GM20000 (cell line): ENCODE measurements at regions not wholly inside any gene's neighbourhood (a gene's known extent, or its start where the extent isn't known, plus 50 kb on each side); places are given as distances from the start of the nearest gene placed in this dataset.

Source experiments
- DNase-seq: peaks from one replicate; pipeline ENCODE4 v3.0.0; 2012; ENCODE audit warnings: low spot score
- TF ChIP-seq, protein P1 (sequence below): IDR thresholded peaks from 2 replicates; pipeline ENCODE4 v1.5.1; 2012; ENCODE audit warnings: mild to moderate bottlenecking, control low read depth; ENCODE audit errors: extremely low read depth, missing control alignments

DNA sequence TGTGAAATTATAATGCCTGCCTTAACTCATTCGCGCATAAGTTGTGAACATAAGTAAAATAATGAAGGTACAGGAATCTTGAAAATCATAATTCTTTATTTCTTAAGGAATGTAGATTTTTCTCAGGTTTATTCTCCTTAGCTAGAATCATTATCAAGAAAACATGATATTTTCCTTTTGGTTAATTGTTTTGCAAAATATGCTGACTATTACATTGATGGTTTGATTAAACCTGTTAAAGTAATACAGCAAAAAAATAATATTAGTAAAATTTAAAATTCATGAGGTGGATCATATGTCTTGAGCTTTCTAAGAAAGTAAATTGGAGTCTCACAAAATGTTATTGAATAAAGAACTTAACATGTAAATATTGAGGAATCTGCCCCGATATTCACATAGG lies 178.7 kb upstream of the TRAM1L1 start:
- DNase-seq, result no peak
- TF ChIP-seq, protein P1, sequence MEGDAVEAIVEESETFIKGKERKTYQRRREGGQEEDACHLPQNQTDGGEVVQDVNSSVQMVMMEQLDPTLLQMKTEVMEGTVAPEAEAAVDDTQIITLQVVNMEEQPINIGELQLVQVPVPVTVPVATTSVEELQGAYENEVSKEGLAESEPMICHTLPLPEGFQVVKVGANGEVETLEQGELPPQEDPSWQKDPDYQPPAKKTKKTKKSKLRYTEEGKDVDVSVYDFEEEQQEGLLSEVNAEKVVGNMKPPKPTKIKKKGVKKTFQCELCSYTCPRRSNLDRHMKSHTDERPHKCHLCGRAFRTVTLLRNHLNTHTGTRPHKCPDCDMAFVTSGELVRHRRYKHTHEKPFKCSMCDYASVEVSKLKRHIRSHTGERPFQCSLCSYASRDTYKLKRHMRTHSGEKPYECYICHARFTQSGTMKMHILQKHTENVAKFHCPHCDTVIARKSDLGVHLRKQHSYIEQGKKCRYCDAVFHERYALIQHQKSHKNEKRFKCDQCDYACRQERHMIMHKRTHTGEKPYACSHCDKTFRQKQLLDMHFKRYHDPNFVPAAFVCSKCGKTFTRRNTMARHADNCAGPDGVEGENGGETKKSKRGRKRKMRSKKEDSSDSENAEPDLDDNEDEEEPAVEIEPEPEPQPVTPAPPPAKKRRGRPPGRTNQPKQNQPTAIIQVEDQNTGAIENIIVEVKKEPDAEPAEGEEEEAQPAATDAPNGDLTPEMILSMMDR, result no peak

DNA sequence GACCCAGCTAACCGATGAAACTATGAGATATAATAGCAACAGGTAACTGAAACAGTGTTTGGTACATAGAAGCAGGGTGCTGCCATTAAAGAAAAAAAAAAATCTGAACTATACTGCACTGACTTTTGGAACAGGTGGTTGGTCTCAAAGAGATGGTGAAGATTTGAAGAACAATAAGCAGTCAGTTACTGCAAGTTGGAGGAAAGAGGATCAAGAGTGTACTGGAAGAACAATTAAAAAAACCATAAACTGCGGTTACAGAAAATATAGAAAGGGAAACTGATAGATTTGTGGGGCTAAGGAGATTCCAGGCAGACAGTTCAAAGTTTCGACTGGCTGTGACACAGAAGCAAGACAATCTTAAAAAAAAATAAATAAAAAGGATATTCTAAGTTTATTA lies 181.9 kb upstream of the TRAM1L1 start:
- TF ChIP-seq, protein P1, result no peak
- DNase-seq, result no peak

DNA sequence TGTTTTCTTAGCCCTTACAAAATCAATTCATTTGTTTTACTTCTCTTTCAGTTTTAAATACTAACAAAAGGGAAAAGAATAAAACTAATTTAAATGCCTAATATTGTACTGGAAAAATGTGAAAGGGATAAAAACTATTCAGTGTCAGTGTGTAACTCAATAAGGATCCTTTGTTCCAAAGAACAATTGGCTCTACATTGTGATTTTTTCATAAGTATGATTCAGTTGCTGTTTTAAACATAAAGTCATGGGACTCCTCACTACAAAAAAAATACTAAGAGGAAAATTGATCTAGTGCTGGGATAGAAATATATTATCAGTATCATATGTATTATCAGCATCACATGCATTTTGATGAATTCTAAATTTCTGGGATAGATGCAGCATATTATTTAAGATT lies 199.4 kb upstream of the TRAM1L1 start:
- TF ChIP-seq, protein P1, result no peak
- no peak for DNase-seq

DNA sequence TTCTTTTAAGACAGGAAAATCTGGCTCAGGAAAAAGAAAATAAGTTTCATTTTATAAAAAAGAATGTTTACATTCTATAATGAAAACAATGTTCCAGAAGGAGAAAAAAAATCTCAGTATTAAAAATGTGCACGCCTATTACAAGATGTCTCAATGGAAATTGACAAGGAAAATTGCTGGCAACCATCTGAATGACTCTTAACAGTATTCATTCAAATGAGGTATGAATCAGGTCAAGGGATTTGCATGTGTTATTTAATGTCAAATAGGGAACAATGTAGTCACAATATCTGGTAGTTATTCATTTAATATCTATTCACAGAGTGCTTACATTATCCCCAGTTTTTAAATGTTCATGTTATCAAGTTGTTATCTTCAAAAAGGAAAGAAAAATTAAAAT lies 208.4 kb upstream of the TRAM1L1 start:
- TF ChIP-seq, protein P1, result no peak
- DNase-seq, result no peak

DNA sequence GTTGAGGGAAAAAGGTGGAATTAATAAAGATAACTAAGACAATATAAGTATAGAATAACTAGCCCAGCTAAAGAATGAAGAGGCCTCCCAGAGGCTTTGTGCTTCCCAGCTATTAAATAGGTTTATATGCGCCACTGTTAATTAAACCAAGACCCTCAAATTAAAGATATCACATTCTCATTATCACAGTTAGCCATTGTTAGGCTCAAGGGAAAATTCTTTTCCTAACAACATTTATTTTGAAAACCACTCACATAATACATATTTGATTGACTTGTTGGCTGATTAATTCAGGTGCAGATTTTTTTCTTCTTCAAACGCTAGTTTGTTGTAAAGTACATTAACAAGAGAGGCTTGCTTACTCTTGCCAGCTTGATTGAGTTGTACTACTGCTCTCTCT lies 216.8 kb upstream of the TRAM1L1 start:
- no peak for DNase-seq
- TF ChIP-seq, protein P1, result no peak

DNA sequence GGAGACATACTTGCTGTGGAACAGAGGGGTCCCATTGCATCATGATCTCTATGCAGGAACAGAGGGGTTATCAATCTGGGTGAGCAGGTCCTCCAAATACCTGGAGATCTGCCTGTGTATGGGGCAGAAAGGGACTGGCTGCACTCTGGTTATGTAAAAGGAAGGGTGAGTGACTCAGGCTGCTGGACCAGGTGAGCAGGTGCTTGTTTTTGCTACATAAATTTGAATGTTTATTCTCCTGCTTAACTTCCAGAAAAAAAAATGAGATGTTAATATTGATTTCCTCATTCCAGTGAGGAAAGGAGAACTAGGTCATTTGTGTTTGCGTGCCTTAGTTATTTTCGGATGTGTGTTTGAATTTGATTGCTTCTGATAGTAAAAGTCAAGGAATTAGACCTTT lies 225.8 kb upstream of the TRAM1L1 start:
- no peak for DNase-seq
- TF ChIP-seq, protein P1, result no peak

DNA sequence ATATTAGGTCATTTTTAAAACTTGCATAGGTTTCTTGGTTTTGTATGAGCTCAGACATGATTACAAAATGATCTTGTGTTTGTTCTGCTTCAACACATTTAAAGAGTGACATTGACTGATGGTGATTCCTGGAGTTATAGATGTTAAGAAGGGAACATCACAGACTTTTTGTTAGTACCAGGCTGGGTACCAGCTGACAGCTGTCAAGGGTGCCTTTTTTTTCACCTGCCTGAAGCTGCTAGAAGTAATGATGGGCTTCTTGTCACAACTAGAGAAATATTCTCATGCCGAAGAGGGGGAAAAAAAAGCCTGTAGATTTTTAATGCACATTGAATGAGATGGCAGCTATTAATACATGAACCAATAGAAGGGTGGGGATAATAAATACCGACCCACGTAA lies 226.6 kb upstream of the TRAM1L1 start:
- TF ChIP-seq, protein P1, result no peak
- DNase-seq, result no peak
